Esophagus muscularis mucosa (tissue), 4 donors: ENCODE measurements at regions not wholly inside any gene's neighbourhood (a gene's known extent, or its start where the extent isn't known, plus 50 kb on each side); places are given as distances from the start of the nearest gene placed in this dataset.

ENCODE experiments used
- DNase-seq: peaks from one replicate; pipeline ENCODE4 v3.0.0-alpha.2; 2017; ENCODE audit errors: extremely low spot score
- H3K27ac ChIP-seq, 4 donors: fragments of 200-600 bp; sonication (generic); replicated peaks in 1 of 4; 1 replicate in 3 of 4; 2 replicates in 1 of 4; pipeline ENCODE4 v1.5.1; 2016 to 2019; ENCODE audit warnings: mild to moderate bottlenecking in 1 of 4
- H3K27me3 ChIP-seq, 4 donors: fragments of 200-600 bp; sonication (generic); one replicate each; pipeline versions ENCODE4 v1.5.1 to v1.6.0; 2016 to 2019
- H3K36me3 ChIP-seq, 4 donors: fragments of 200-600 bp; sonication (generic); one replicate each; pipeline ENCODE4 v1.5.1; 2016 to 2019
- H3K4me1 ChIP-seq, 4 donors: fragments of 200-600 bp; sonication (generic); one replicate each; pipeline ENCODE4 v1.5.1; 2016 to 2019
- H3K4me3 ChIP-seq, 4 donors: fragments of 200-600 bp; sonication (generic); 1 replicate in 2 of 4; 2 replicates in 2 of 4; pipeline ENCODE4 v1.5.1; 2016 to 2019; ENCODE audit warnings: mild to moderate bottlenecking in 4 of 4, moderate library complexity in 1 of 4
- H3K9me3 ChIP-seq, 4 donors: fragments of 200-600 bp; sonication (generic); 1 replicate in 3 of 4; 2 replicates in 1 of 4; pipeline ENCODE4 v1.5.1; 2016 to 2019
- EP300 ChIP-seq: sonication (generic); formaldehyde crosslinking; IDR thresholded peaks from one replicate; pipeline ENCODE4 v1.6.1; 2017; ENCODE audit warnings: antibody characterized with exemption
- POLR2A ChIP-seq: fragments of 450-650 bp; IDR thresholded peaks from one replicate; pipeline ENCODE4 v1.6.1; 2017; ENCODE audit warnings: antibody characterized with exemption, moderate library complexity, mild to moderate bottlenecking, low read depth
- POLR2AphosphoS5 ChIP-seq, 2 donors: sonication (generic); formaldehyde crosslinking; IDR thresholded peaks; one replicate each; pipeline ENCODE4 v1.6.1; 2017; ENCODE audit warnings: antibody characterized with exemption in 2 of 2
- WGBS: methylation state at CpG from one replicate; pipeline ENCODE4 v1.1.5; 2018; 5-methylcytosine and 5-hydroxymethylcytosine counted together
- intact Hi-C: fragments of 100-400 bp; cut with DNase I; formaldehyde crosslinking; loops from one replicate; pipeline ENCODE4 v1.15.1; 2023
- TF ChIP-seq, protein P1 (sequence below), 3 experiments: fragments of 200-600 bp in 2 of 3; fragments of 450-650 bp in 1 of 3; sonication (generic) in 2 of 3; IDR thresholded peaks; one replicate each; pipeline ENCODE4 v1.5.1; 2017 to 2019; ENCODE audit warnings: antibody characterized with exemption in 3 of 3, mild to moderate bottlenecking in 2 of 3, moderate library complexity in 1 of 3

- H3K27me3 ChIP-seq, result no peaks in the 10 kb centered on the region
- no peaks in the 10 kb centered on the region for H3K4me1 ChIP-seq
- DNase-seq, result no peak
- no peaks in the 10 kb centered on the region for H3K36me3 ChIP-seq
- WGBS, result 71% methylated on average over 3 of the region's 3 CpGs
- intact Hi-C loops, result no loop called here
- TF ChIP-seq, protein P1, sequence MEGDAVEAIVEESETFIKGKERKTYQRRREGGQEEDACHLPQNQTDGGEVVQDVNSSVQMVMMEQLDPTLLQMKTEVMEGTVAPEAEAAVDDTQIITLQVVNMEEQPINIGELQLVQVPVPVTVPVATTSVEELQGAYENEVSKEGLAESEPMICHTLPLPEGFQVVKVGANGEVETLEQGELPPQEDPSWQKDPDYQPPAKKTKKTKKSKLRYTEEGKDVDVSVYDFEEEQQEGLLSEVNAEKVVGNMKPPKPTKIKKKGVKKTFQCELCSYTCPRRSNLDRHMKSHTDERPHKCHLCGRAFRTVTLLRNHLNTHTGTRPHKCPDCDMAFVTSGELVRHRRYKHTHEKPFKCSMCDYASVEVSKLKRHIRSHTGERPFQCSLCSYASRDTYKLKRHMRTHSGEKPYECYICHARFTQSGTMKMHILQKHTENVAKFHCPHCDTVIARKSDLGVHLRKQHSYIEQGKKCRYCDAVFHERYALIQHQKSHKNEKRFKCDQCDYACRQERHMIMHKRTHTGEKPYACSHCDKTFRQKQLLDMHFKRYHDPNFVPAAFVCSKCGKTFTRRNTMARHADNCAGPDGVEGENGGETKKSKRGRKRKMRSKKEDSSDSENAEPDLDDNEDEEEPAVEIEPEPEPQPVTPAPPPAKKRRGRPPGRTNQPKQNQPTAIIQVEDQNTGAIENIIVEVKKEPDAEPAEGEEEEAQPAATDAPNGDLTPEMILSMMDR (IDR thresholded peaks at IDR 0.05), result no peak
- TF ChIP-seq POLR2A (no peak), POLR2AphosphoS5 (IDR thresholded peaks at IDR 0.05) (no peak), EP300 (no peak)
- H3K27ac ChIP-seq, result no peak overlapping the region
- H3K4me3 ChIP-seq, result no peak overlapping the region
- no peaks in the 10 kb centered on the region for H3K9me3 ChIP-seq
Measured at GRCh38 chr1:177703888-177704446, 265.9 kb downstream of the SEC16B start.

GRCh38 chr1:177701654-177702353 lies 268.1 kb downstream of the SEC16B start:
- Histone ChIP-seq H3K9me3 (no peaks in the 10 kb centered on the region), H3K27me3 (no peaks in the 10 kb centered on the region), H3K27ac (no peak overlapping the region), H3K36me3 (no peaks in the 10 kb centered on the region), H3K4me1 (no peaks in the 10 kb centered on the region), H3K4me3 (no peak overlapping the region)
- intact Hi-C loops, result no loop called here
- 78% methylated on average over 3 of the region's 3 CpGs for WGBS
- TF ChIP-seq POLR2A, result no peak
- no peak for TF ChIP-seq EP300
- no peak for TF ChIP-seq POLR2AphosphoS5 (IDR thresholded peaks at IDR 0.05)
- TF ChIP-seq, protein P1 (IDR thresholded peaks at IDR 0.05), result no peak
- DNase-seq, result no peak

DNA sequence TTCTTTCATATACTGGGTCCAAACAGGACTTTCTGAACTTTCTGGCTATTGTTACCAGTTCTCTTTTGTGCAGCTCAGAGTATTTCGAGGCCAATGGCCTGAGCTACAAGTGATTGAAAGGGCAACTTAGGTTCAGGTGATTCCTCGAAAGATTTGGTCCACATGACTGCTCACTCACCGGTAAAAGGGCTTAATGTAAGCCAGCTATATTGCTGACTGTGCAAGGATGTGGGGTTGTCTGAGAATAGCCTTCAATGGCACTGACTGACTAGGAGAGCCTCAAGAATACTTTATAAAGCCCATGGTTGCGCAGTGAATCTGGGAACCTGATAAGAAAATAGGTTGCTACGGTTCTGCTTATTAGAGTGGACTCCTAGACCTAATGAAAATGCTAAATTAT lies 269.0 kb downstream of the SEC16B start:
- no peak for DNase-seq
- WGBS, result 65% methylated on average over 5 of the region's 5 CpGs
- no peaks in the 10 kb centered on the region for H3K27me3 ChIP-seq
- intact Hi-C loops, result no loop called here
- no peak overlapping the region for H3K27ac ChIP-seq
- H3K36me3 ChIP-seq, result no peaks in the 10 kb centered on the region
- H3K4me3 ChIP-seq, result no peak overlapping the region
- TF ChIP-seq, protein P1 (IDR thresholded peaks at IDR 0.05), result no peak
- TF ChIP-seq POLR2AphosphoS5 (IDR thresholded peaks at IDR 0.05) (no peak), POLR2A (no peak), EP300 (no peak)
- no peaks in the 10 kb centered on the region for H3K9me3 ChIP-seq
- H3K4me1 ChIP-seq, result no peaks in the 10 kb centered on the region

DNA sequence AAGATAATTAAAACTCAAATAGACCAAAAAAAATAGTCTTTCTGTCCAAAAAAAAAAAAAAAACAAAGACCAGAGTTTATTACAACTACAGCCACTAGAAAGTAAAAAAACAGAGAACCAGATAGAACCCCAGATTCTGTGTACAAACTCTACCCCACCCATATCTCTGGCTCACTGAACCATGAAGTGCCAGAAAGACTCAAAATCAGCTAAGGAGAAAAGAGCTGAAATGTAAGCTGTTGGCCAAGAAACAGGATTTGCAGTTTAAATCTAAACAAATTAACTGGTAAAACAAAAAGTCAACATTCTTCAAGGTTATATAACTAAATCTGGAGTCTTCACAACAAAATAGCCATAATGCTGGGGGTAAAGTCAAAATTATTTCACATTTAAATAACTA lies 278.9 kb downstream of the SEC16B start:
- no peaks in the 10 kb centered on the region for H3K4me1 ChIP-seq
- H3K36me3 ChIP-seq, result no peaks in the 10 kb centered on the region
- TF ChIP-seq, protein P1 (IDR thresholded peaks at IDR 0.05), result no peak
- TF ChIP-seq POLR2A (no peak), EP300 (no peak), POLR2AphosphoS5 (IDR thresholded peaks at IDR 0.05) (no peak)
- DNase-seq, result no peak
- intact Hi-C loops, result no loop called here
- H3K27ac ChIP-seq, result no peak overlapping the region
- H3K9me3 ChIP-seq, result peaks cover 0 to 4% (median 0%) of the 10 kb centered on the region in 4 donors
- H3K27me3 ChIP-seq, result no peaks in the 10 kb centered on the region
- no peak overlapping the region for H3K4me3 ChIP-seq
